Lung (tissue), 11 donors: ENCODE measurements at regions not wholly inside any gene's neighbourhood (a gene's known extent, or its start where the extent isn't known, plus 50 kb on each side); places are given as distances from the start of the nearest gene placed in this dataset.

Source experiments
- ATAC-seq: fragments of 200-7000 bp; cut with Tn5 transposase; one replicate; pipeline ENCODE4 v1.9.1; 2020; ENCODE audit warnings: moderate number of reproducible peaks; ENCODE audit not compliant: insufficient read depth, low FRiP score
- DNase-seq, 3 donors: peaks; one replicate each; pipeline ENCODE4 v3.0.0-alpha.2; 2013 to 2017
- H3K27ac ChIP-seq, 2 donors: one replicate each; pipeline ENCODE4 v1.5.1; 2013; ENCODE audit warnings: mild to moderate bottlenecking in 2 of 2, moderate library complexity in 2 of 2, control low read depth in 1 of 2, inconsistent platforms in 1 of 2, low read depth in 1 of 2, low read length in 1 of 2
- H3K27me3 ChIP-seq, 3 donors: one replicate each; pipeline ENCODE4 v1.5.1; 2013; ENCODE audit warnings: low read length in 2 of 3; ENCODE audit not compliant: control insufficient read depth in 3 of 3, insufficient read depth in 3 of 3
- H3K36me3 ChIP-seq, 4 donors: one replicate each; pipeline ENCODE4 v1.5.1; 2013; ENCODE audit warnings: low read length in 4 of 4, mild to moderate bottlenecking in 1 of 4, moderate library complexity in 1 of 4; ENCODE audit not compliant: control insufficient read depth in 4 of 4, insufficient read depth in 4 of 4
- H3K4me1 ChIP-seq, 5 donors: one replicate each; pipeline ENCODE4 v1.5.1; 2013; ENCODE audit warnings: low read length in 5 of 5, mild to moderate bottlenecking in 2 of 5, moderate library complexity in 1 of 5; ENCODE audit not compliant: control insufficient read depth in 5 of 5, insufficient read depth in 5 of 5
- H3K4me3 ChIP-seq: one replicate; pipeline ENCODE4 v1.5.1; 2013; ENCODE audit warnings: mild to moderate bottlenecking, control low read depth, moderate library complexity
- H3K9ac ChIP-seq, 2 donors: one replicate each; pipeline ENCODE4 v1.5.1; 2013; ENCODE audit warnings: low read length in 2 of 2, control low read depth in 1 of 2; ENCODE audit not compliant: insufficient read depth in 1 of 2
- H3K9me3 ChIP-seq, 4 donors: one replicate each; pipeline ENCODE4 v1.5.1; 2013; ENCODE audit warnings: low read length in 3 of 4, mild to moderate bottlenecking in 1 of 4, moderate library complexity in 1 of 4; ENCODE audit not compliant: control insufficient read depth in 4 of 4, insufficient read depth in 3 of 4
- CTCF ChIP-seq: IDR thresholded peaks from 2 replicates; pipeline ENCODE4 v1.5.1; 2012; ENCODE audit warnings: mild to moderate bottlenecking; ENCODE audit errors: control extremely low read depth, extremely low read depth
- WGBS, 2 donors: extraction: QIAGEN DNeasy Blood & Tissue Kit; methylation state at CpG; one replicate each; pipeline ENCODE4 v1.1.7; 2013; 5-methylcytosine and 5-hydroxymethylcytosine counted together
- donor health status: control.
- donor health status: control.
- donor health status: Bipolar disorder and iron deficiency.
- donor health status: healthy.
- donor health status: DM: yes; HTN: yes; CAD: no.

DNA sequence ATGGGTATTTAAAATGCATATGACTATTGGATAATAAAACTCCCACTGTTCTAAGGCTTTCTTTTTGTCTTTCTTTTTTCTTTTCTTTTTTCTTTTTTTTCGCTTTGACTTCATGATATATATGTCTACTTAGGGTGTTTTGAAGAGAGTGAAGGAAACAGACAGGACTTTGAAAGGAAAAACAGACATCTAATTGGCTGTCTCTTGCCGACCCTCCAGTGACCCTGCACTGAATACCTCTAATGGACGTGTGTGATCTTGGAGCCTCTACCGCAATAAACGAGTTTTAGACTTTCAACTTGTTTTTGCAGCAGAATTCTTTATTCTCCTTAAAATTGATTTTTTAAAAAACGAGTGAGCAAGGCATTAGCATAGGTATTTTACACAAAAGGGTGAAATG is 158.1 kb upstream of the NR2F2 start:
- Histone ChIP-seq H3K4me1 (peaks cover 0 to 28% (median 4%) of the 10 kb centered on the region in 5 donors), H3K4me3 (no peak overlapping the region), H3K27ac (no peak overlapping the region), H3K36me3 (no peaks in the 10 kb centered on the region), H3K27me3 (no peaks in the 10 kb centered on the region), H3K9me3 (no peaks in the 10 kb centered on the region), H3K9ac (no peak overlapping the region)
- DNase-seq (no peak), ATAC-seq (no peak)
- 56 to 73% methylated on average over 6 of the region's 6 CpGs for WGBS, 2 donors
- TF ChIP-seq CTCF, result no peak

- DNase-seq (peak in 2 of 3 donors; percentile 51 to 61), ATAC-seq (no peak)
- Histone ChIP-seq H3K4me3 (no peak overlapping the region), H3K27me3 (no peaks in the 10 kb centered on the region), H3K4me1 (peaks cover 0 to 39% (median 9%) of the 10 kb centered on the region in 5 donors), H3K27ac (no peak overlapping the region), H3K36me3 (no peaks in the 10 kb centered on the region), H3K9ac (no peak overlapping the region), H3K9me3 (no peaks in the 10 kb centered on the region)
- TF ChIP-seq CTCF, result no peak
- 92 to 93% methylated on average over 4 of the region's 4 CpGs for WGBS, 2 donors
Measured at GRCh38 chr15:96176831-96177230, 153.7 kb upstream of the NR2F2 start.

DNA sequence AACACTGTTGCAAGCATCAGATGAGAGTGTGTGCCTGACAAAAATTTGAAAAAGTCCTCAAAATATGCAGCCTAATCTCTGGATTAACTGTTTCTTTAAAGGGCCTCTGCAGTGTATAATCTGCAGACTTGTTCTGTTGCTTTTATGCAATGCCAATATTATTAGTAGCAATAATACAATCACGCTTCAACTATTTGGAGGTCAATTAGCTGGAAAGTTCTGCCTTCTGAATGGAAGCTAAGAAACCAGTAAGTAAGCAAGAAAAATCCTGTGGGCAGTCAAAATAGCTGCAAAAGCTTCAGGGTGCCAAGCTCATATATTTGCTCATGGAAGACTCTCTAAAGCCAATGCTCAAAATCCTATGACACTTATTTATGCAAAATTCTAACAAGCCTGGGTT is 153.2 kb upstream of the NR2F2 start:
- Histone ChIP-seq H3K9me3 (no peaks in the 10 kb centered on the region), H3K27me3 (no peaks in the 10 kb centered on the region), H3K9ac (no peak overlapping the region), H3K4me3 (no peak overlapping the region), H3K4me1 (peaks cover 0 to 39% (median 9%) of the 10 kb centered on the region in 5 donors), H3K36me3 (no peaks in the 10 kb centered on the region), H3K27ac (no peak overlapping the region)
- TF ChIP-seq CTCF, result no peak
- whole genome bisulfite sequencing, 2 donors, result 90 to 91% methylated on average over 1 of the region's 1 CpG
- ATAC-seq, result no peak
- no peak for DNase-seq

DNA sequence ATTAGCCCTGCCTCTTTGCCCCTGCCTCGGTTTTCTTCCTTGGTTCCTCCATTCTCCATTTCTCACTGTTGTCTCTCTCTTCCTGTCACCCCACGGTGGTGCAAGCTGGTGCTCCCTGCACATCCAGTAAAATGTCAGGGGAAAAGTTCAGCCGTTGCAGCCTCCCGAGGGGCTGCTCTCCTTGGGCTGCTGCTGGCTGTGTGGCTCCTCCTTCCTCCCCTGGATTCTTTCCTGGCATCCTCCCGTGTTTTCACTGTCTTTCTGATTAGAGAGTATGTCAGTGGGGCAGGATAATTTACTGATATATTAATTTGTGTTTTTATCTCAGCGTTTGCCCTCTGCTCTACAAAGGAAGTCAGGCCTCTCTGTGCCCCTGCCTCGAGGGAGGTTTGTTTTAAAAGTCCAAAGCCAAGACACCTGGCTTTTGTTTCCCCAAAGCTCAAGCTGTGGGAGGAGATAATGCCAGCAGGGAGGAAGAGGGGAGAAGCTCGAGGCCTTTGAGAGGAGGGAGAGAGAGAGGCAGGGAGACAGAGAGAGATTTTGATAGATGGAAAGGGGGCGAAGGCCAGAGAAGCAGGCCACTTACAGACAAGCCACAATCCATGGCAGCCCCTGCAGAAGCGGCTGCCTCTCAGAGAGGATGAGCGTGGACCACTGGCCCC is 150.3 kb upstream of the NR2F2 start:
- Histone ChIP-seq H3K4me1 (peaks cover 0 to 32% (median 3%) of the 10 kb centered on the region in 5 donors), H3K36me3 (no peaks in the 10 kb centered on the region), H3K9me3 (no peaks in the 10 kb centered on the region), H3K9ac (no peak overlapping the region), H3K4me3 (no peak overlapping the region), H3K27me3 (no peaks in the 10 kb centered on the region), H3K27ac (no peak overlapping the region)
- WGBS, 2 donors, result 45 to 62% methylated on average over 11 of the region's 11 CpGs
- TF ChIP-seq CTCF, result no peak
- DNase-seq (peak in 1 of 3 donors; percentile 35), ATAC-seq (no peak)
